ENCODE measurements at regions not wholly inside any gene's neighbourhood (a gene's known extent, or its start where the extent isn't known, plus 50 kb on each side); places are given as distances from the start of the nearest gene placed in this dataset.

- ChIA-PET POLR2A (no interaction called here), CTCF (interaction anchor here (0.7 kb wide), 1 partner anchor 191 kb away, joined by 3 read pairs; no protein-coding TSS in a partner anchor)
- TF ChIP-seq GLIS2 (tag by site-specific recombination; IDR thresholded peaks at IDR 0.05), result no peak
- no peak for TF ChIP-seq ZNF560 (tag by site-specific recombination; IDR thresholded peaks at IDR 0.05; ENCODE audit: borderline replicate concordance)
- no peak for TF ChIP-seq SCRT2 (tag by site-specific recombination; IDR thresholded peaks at IDR 0.05)
- TF ChIP-seq ZXDB (tag by site-specific recombination; IDR thresholded peaks at IDR 0.05), result no peak
- TF ChIP-seq ZNF426 (tag by site-specific recombination; IDR thresholded peaks at IDR 0.05), result no peak
- TF ChIP-seq ZFP41 (tag by site-specific recombination; IDR thresholded peaks at IDR 0.05; ENCODE audit: borderline replicate concordance), result no peak
- no peak for TF ChIP-seq ZNF585B (tag by site-specific recombination; IDR thresholded peaks at IDR 0.05)
- TF ChIP-seq ZNF121 (tag by site-specific recombination; IDR thresholded peaks at IDR 0.05), result no peak
- no peak for TF ChIP-seq ZNF324 (tag by site-specific recombination; IDR thresholded peaks at IDR 0.05)
- TF ChIP-seq ZBTB11 (tag by site-specific recombination; conservative IDR thresholded peaks at IDR 0.05; ENCODE audit: low read depth), result no peak
- TF ChIP-seq ZNF214 (tag by site-specific recombination; IDR thresholded peaks at IDR 0.05; ENCODE audit: borderline replicate concordance), result no peak
These were observed 420.0 kb downstream of the ZEB2 start for GRCh38 chr2:144099780-144100377.

GRCh38 chr2:144099340-144099739 is 420.6 kb downstream of the ZEB2 start:
- H3K36me3 ChIP-seq (ENCODE audit: control insufficient read depth in 2 of 2, insufficient read depth in 1 of 2, low read length in 2 of 2), result no peaks in the 10 kb centered on the region
- ChIA-PET POLR2A (no interaction called here), CTCF (no interaction called here)
- H3K27ac ChIP-seq (ENCODE audit: extremely low read depth, low read depth, low read length), result no peak overlapping the region
- no peak for TF ChIP-seq PBX3 (CRISPR knock-in tag; IDR thresholded peaks at IDR 0.05)
- no peaks in the 10 kb centered on the region for H3K9me3 ChIP-seq (ENCODE audit: control insufficient read depth, insufficient read depth, low read depth, low read length)
- peaks cover 6% of the 10 kb centered on the region; the same call in 1 of the 2 replicates for H3K4me1 ChIP-seq (ENCODE audit: control insufficient read depth, insufficient read depth, low read length)
- no peak overlapping the region for H3K4me3 ChIP-seq (ENCODE audit: low read depth, low read length)

More at GRCh38 chr2:144099780-144100377, 420.0 kb downstream of the ZEB2 start:
- H3K27ac ChIP-seq (ENCODE audit: extremely low read depth, low read depth, low read length), result no peak overlapping the region
- H3K4me3 ChIP-seq (ENCODE audit: low read depth, low read length), result no peak overlapping the region
- H3K4me1 ChIP-seq (ENCODE audit: control insufficient read depth, insufficient read depth, low read length), result peaks cover 6% of the 10 kb centered on the region; the same call in 1 of the 2 replicates
- no peaks in the 10 kb centered on the region for H3K36me3 ChIP-seq (ENCODE audit: control insufficient read depth in 2 of 2, insufficient read depth in 1 of 2, low read length in 2 of 2)
- H3K9me3 ChIP-seq (ENCODE audit: control insufficient read depth, insufficient read depth, low read depth, low read length), result no peaks in the 10 kb centered on the region

- Histone ChIP-seq H3K9me3 (ENCODE audit: control insufficient read depth, insufficient read depth, low read depth, low read length) (no peaks in the 10 kb centered on the region), H3K36me3 (ENCODE audit: control insufficient read depth in 2 of 2, insufficient read depth in 1 of 2, low read length in 2 of 2) (no peaks in the 10 kb centered on the region), H3K4me3 (ENCODE audit: low read depth, low read length) (no peak overlapping the region), H3K27ac (ENCODE audit: extremely low read depth, low read depth, low read length) (no peak overlapping the region), H3K4me1 (ENCODE audit: control insufficient read depth, insufficient read depth, low read length) (peaks cover 6% of the 10 kb centered on the region; the same call in 1 of the 2 replicates)
- CTCF ChIA-PET, result interaction anchor here (0.6 kb wide), 1 partner anchor 677 kb away, joined by 3 read pairs; no protein-coding TSS in a partner anchor
- POLR2A ChIA-PET, result interaction anchor here (0.7 kb wide), 1 partner anchor 219 kb away, joined by 4 read pairs; no protein-coding TSS in a partner anchor
- TF ChIP-seq HOXA7 (CRISPR knock-in tag; IDR thresholded peaks at IDR 0.05; ENCODE audit: borderline replicate concordance) (no peak), ZNF610 (tag by site-specific recombination; IDR thresholded peaks at IDR 0.05; ENCODE audit: borderline replicate concordance) (no peak), OVOL3 (tag by site-specific recombination; IDR thresholded peaks at IDR 0.05) (no peak), ZNF157 (tag by site-specific recombination; IDR thresholded peaks at IDR 0.05) (no peak), ZFHX2 (tag by site-specific recombination; conservative IDR thresholded peaks at IDR 0.05) (no peak), ZSCAN5A (tag by site-specific recombination; IDR thresholded peaks at IDR 0.05) (no peak), ZNF155 (tag by site-specific recombination; IDR thresholded peaks at IDR 0.05) (no peak), BCL11A (tag by site-specific recombination; IDR thresholded peaks at IDR 0.05; ENCODE audit: low read depth) (no peak), ZNF366 (tag by site-specific recombination; conservative IDR thresholded peaks at IDR 0.05) (no peak), ZNF558 (tag by site-specific recombination; IDR thresholded peaks at IDR 0.05) (no peak), GLI4 (tag by site-specific recombination; IDR thresholded peaks at IDR 0.05) (no peak)
These were observed 422.3 kb downstream of the ZEB2 start for GRCh38 chr2:144097440-144098225.
